ENCODE measurements at regions not wholly inside any gene's neighbourhood (a gene's known extent, or its start where the extent isn't known, plus 50 kb on each side); places are given as distances from the start of the nearest gene placed in this dataset.

GRCh38 chr9:12554636-12555035 is 138.5 kb upstream of the TYRP1 start:
- Histone ChIP-seq H3K27ac (ENCODE audit: low read length) (no peak overlapping the region), H3K36me3 (ENCODE audit: control insufficient read depth, insufficient read depth, low read length) (no peaks in the 10 kb centered on the region), H3K27me3 (ENCODE audit: control insufficient read depth, insufficient read depth, low read length) (no peaks in the 10 kb centered on the region), H3K9me3 (ENCODE audit: control insufficient read depth, insufficient read depth, low read length) (no peaks in the 10 kb centered on the region), H3K4me3 (ENCODE audit: low read length) (no peak overlapping the region), H3K4me1 (ENCODE audit: control insufficient read depth, insufficient read depth, low read length) (no peaks in the 10 kb centered on the region)
- 50% methylated on average over 2 of the region's 5 CpGs for WGBS (ENCODE audit: insufficient coverage)
- DNase-seq (no peak), ATAC-seq (no peak)
- Mint-ChIP-seq H3K27me3 (ENCODE audit: low read depth in 2 of 2) (no peaks in the 10 kb centered on the region), H3K4me3 (no peak overlapping the region), H3K9me3 (peaks cover 5 to 10% of the 10 kb centered on the region in 2 donors), H3K4me1 (no peaks in the 10 kb centered on the region), H3K27ac (no peak overlapping the region), H3K36me3 (no peaks in the 10 kb centered on the region)
- intact Hi-C loops (cut with micrococcal nuclease): no loop called here
- TF ChIP-seq CTCF (IDR thresholded peaks at IDR 0.05): no peak

GRCh38 chr9:12566404-12567090 is 126.6 kb upstream of the TYRP1 start:
- H3K4me1 ChIP-seq (ENCODE audit: control insufficient read depth, insufficient read depth, low read length): no peaks in the 10 kb centered on the region
- Mint-ChIP-seq H3K36me3 (peaks cover 7% of the 10 kb centered on the region), H3K9me3 (peaks cover 12 to 14% of the 10 kb centered on the region in 2 donors), H3K4me1 (no peaks in the 10 kb centered on the region), H3K27me3 (ENCODE audit: low read depth in 2 of 2) (no peaks in the 10 kb centered on the region), H3K27ac (no peak overlapping the region), H3K4me3 (no peak overlapping the region)
- no peaks in the 10 kb centered on the region for H3K36me3 ChIP-seq (ENCODE audit: control insufficient read depth, insufficient read depth, low read length)
- H3K27me3 ChIP-seq (ENCODE audit: control insufficient read depth, insufficient read depth, low read length): no peaks in the 10 kb centered on the region
- no peak for TF ChIP-seq CTCF (IDR thresholded peaks at IDR 0.05)
- DNase-seq (no peak), ATAC-seq (no peak)
- 92% methylated on average over 5 of the region's 5 CpGs for WGBS (ENCODE audit: insufficient coverage)
- H3K9me3 ChIP-seq (ENCODE audit: control insufficient read depth, insufficient read depth, low read length): no peaks in the 10 kb centered on the region
- H3K27ac ChIP-seq (ENCODE audit: low read length): no peak overlapping the region
- intact Hi-C loops (cut with micrococcal nuclease): no loop called here
- H3K4me3 ChIP-seq (ENCODE audit: low read length): no peak overlapping the region

GRCh38 chr9:12584656-12585522 is 108.3 kb upstream of the TYRP1 start:
- intact Hi-C loops (cut with micrococcal nuclease): no loop called here
- H3K4me1 ChIP-seq (ENCODE audit: control insufficient read depth, insufficient read depth, low read length): no peaks in the 10 kb centered on the region
- H3K9me3 Mint-ChIP-seq: peaks cover 7 to 8% of the 10 kb centered on the region in 2 donors
- DNase-seq (no peak), ATAC-seq (no peak)
- H3K9me3 ChIP-seq (ENCODE audit: control insufficient read depth, insufficient read depth, low read length): peaks cover 3% of the 10 kb centered on the region
- no peaks in the 10 kb centered on the region for H3K36me3 ChIP-seq (ENCODE audit: control insufficient read depth, insufficient read depth, low read length)
- 92% methylated on average over 2 of the region's 3 CpGs for WGBS (ENCODE audit: insufficient coverage)
- H3K4me3 Mint-ChIP-seq: no peak overlapping the region
- H3K27me3 Mint-ChIP-seq (ENCODE audit: low read depth in 2 of 2): no peaks in the 10 kb centered on the region
- no peak overlapping the region for H3K27ac ChIP-seq (ENCODE audit: low read length)
- H3K27ac Mint-ChIP-seq: no peak overlapping the region
- H3K27me3 ChIP-seq (ENCODE audit: control insufficient read depth, insufficient read depth, low read length): no peaks in the 10 kb centered on the region
- peaks cover 5% of the 10 kb centered on the region for H3K36me3 Mint-ChIP-seq
- no peak overlapping the region for H3K4me3 ChIP-seq (ENCODE audit: low read length)
- H3K4me1 Mint-ChIP-seq: no peaks in the 10 kb centered on the region
- no peak for TF ChIP-seq CTCF (IDR thresholded peaks at IDR 0.05)
